ENCODE measurements at regions not wholly inside any gene's neighbourhood (a gene's known extent, or its start where the extent isn't known, plus 50 kb on each side); places are given as distances from the start of the nearest gene placed in this dataset.

GRCh38 chr1:84742653-84743052 is 52.4 kb upstream of the SSX2IP start:
- TF ChIP-seq, protein P1, sequence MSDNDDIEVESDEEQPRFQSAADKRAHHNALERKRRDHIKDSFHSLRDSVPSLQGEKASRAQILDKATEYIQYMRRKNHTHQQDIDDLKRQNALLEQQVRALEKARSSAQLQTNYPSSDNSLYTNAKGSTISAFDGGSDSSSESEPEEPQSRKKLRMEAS (CRISPR knock-in tag; IDR thresholded peaks at IDR 0.05), result no peak
- no peak for TF ChIP-seq ZKSCAN1 (IDR thresholded peaks at IDR 0.05; ENCODE audit: low read depth, low read length)
- TF ChIP-seq TFAP4 (CRISPR knock-in tag; IDR thresholded peaks at IDR 0.05; ENCODE audit: borderline replicate concordance), result no peak
- TF ChIP-seq CHD4 (IDR thresholded peaks at IDR 0.05; ENCODE audit: insufficient read depth, insufficient replicate concordance, low read depth, low read length, poor library complexity, severe bottlenecking), result no peak
- no peak for TF ChIP-seq BDP1 (IDR thresholded peaks at IDR 0.05; ENCODE audit: insufficient read depth, insufficient read length)
- no peak for TF ChIP-seq JUNB (CRISPR knock-in tag; conservative IDR thresholded peaks at IDR 0.05)

All from K562 (cell line).